ENCODE measurements at regions not wholly inside any gene's neighbourhood (a gene's known extent, or its start where the extent isn't known, plus 50 kb on each side); places are given as distances from the start of the nearest gene placed in this dataset.

GRCh38 chr2:15855766-15856260 lies 84.5 kb upstream of the MYCN start:
- Histone ChIP-seq H3K9me3 (replicated peaks; ENCODE audit: insufficient read depth, low read length) (no peaks in the 10 kb centered on the region), H3K79me2 (ENCODE audit: low read length) (no peaks in the 10 kb centered on the region), H3K36me3 (replicated peaks; ENCODE audit: insufficient read depth, low read length) (no peaks in the 10 kb centered on the region), H3K4me2 (ENCODE audit: low read depth, low read length) (no peak overlapping the region), H3K4me1 (ENCODE audit: low read length) (no peaks in the 10 kb centered on the region), H3K27ac (ENCODE audit: low read length) (no peak overlapping the region), H3K9me2 (replicated peaks; ENCODE audit: insufficient read depth, low read length) (no peaks in the 10 kb centered on the region), H2AFZ (ENCODE audit: low read length) (no peak overlapping the region), H3K9ac (ENCODE audit: low read length) (no peak overlapping the region), H3K27me3 (replicated peaks; ENCODE audit: insufficient read depth, low read length) (no peaks in the 10 kb centered on the region), H4K20me1 (ENCODE audit: insufficient read depth, low read length) (no peaks in the 10 kb centered on the region), H3F3A (ENCODE audit: insufficient read depth, low read length) (no peaks in the 10 kb centered on the region), H3K4me3 (ENCODE audit: low read length) (no peak overlapping the region)
- no peak for DNase-seq
- TF ChIP-seq EZH2phosphoT487 (IDR thresholded peaks at IDR 0.05; ENCODE audit: low read length) (no peak), CTCF (IDR thresholded peaks at IDR 0.05; ENCODE audit: low read length) (no peak), EZH2 (optimal IDR thresholded peaks at IDR 0.05; ENCODE audit: low read depth, low read length) (no peak)

- no peak for DNase-seq
- Histone ChIP-seq H3K79me2 (ENCODE audit: low read length) (no peaks in the 10 kb centered on the region), H2AFZ (ENCODE audit: low read length) (no peak overlapping the region), H3K4me3 (ENCODE audit: low read length) (no peak overlapping the region), H3K4me2 (ENCODE audit: low read depth, low read length) (no peak overlapping the region), H3K36me3 (replicated peaks; ENCODE audit: insufficient read depth, low read length) (no peaks in the 10 kb centered on the region), H3K27me3 (replicated peaks; ENCODE audit: insufficient read depth, low read length) (no peaks in the 10 kb centered on the region), H3K9me3 (replicated peaks; ENCODE audit: insufficient read depth, low read length) (no peaks in the 10 kb centered on the region), H3K4me1 (ENCODE audit: low read length) (no peaks in the 10 kb centered on the region), H4K20me1 (ENCODE audit: insufficient read depth, low read length) (no peaks in the 10 kb centered on the region), H3K27ac (ENCODE audit: low read length) (no peak overlapping the region), H3F3A (ENCODE audit: insufficient read depth, low read length) (no peaks in the 10 kb centered on the region), H3K9ac (ENCODE audit: low read length) (no peak overlapping the region), H3K9me2 (replicated peaks; ENCODE audit: insufficient read depth, low read length) (no peaks in the 10 kb centered on the region)
- TF ChIP-seq CTCF (IDR thresholded peaks at IDR 0.05; ENCODE audit: low read length) (no peak), EZH2phosphoT487 (IDR thresholded peaks at IDR 0.05; ENCODE audit: low read length) (no peak), EZH2 (optimal IDR thresholded peaks at IDR 0.05; ENCODE audit: low read depth, low read length) (no peak)
Observed at GRCh38 chr2:15856318-15856717, 84.0 kb upstream of the MYCN start.

GRCh38 chr2:15858466-15858865 lies 81.9 kb upstream of the MYCN start:
- H3K36me3 ChIP-seq (replicated peaks; ENCODE audit: insufficient read depth, low read length): no peaks in the 10 kb centered on the region
- H3K79me2 ChIP-seq (ENCODE audit: low read length): no peaks in the 10 kb centered on the region
- no peak for DNase-seq
- no peaks in the 10 kb centered on the region for H3K4me1 ChIP-seq (ENCODE audit: low read length)
- no peak overlapping the region for H3K27ac ChIP-seq (ENCODE audit: low read length)
- H2AFZ ChIP-seq (ENCODE audit: low read length): no peak overlapping the region
- no peaks in the 10 kb centered on the region for H3K9me3 ChIP-seq (replicated peaks; ENCODE audit: insufficient read depth, low read length)
- no peaks in the 10 kb centered on the region for H3K27me3 ChIP-seq (replicated peaks; ENCODE audit: insufficient read depth, low read length)
- no peak overlapping the region for H3K4me3 ChIP-seq (ENCODE audit: low read length)
- H3K9me2 ChIP-seq (replicated peaks; ENCODE audit: insufficient read depth, low read length): no peaks in the 10 kb centered on the region
- TF ChIP-seq EZH2phosphoT487 (IDR thresholded peaks at IDR 0.05; ENCODE audit: low read length) (no peak), CTCF (IDR thresholded peaks at IDR 0.05; ENCODE audit: low read length) (no peak), EZH2 (optimal IDR thresholded peaks at IDR 0.05; ENCODE audit: low read depth, low read length) (no peak)
- no peak overlapping the region for H3K9ac ChIP-seq (ENCODE audit: low read length)
- no peaks in the 10 kb centered on the region for H4K20me1 ChIP-seq (ENCODE audit: insufficient read depth, low read length)
- no peak overlapping the region for H3K4me2 ChIP-seq (ENCODE audit: low read depth, low read length)
- H3F3A ChIP-seq (ENCODE audit: insufficient read depth, low read length): no peaks in the 10 kb centered on the region
